ENCODE measurements at regions not wholly inside any gene's neighbourhood (a gene's known extent, or its start where the extent isn't known, plus 50 kb on each side); places are given as distances from the start of the nearest gene placed in this dataset.

DNA sequence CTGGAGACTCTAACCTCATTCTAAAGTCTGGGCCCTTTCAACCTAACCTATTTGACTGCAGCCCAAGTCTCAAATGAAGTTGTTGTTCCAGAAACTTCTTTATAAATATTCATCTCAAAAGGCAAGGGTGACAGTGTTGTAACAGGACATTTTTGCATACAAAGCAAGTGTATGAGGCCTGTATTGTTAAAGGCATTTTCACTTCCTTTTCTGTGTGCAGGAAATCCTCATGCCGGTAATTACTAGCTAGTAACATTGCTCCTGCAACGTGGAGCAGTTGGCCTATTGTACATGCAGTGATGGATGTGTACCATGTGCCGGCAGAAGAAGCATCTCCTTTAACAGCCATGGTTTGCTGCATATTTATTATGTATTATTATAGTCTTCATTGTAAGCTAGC, 156.5 kb upstream of the RMST start:
- TF ChIP-seq, protein P1, sequence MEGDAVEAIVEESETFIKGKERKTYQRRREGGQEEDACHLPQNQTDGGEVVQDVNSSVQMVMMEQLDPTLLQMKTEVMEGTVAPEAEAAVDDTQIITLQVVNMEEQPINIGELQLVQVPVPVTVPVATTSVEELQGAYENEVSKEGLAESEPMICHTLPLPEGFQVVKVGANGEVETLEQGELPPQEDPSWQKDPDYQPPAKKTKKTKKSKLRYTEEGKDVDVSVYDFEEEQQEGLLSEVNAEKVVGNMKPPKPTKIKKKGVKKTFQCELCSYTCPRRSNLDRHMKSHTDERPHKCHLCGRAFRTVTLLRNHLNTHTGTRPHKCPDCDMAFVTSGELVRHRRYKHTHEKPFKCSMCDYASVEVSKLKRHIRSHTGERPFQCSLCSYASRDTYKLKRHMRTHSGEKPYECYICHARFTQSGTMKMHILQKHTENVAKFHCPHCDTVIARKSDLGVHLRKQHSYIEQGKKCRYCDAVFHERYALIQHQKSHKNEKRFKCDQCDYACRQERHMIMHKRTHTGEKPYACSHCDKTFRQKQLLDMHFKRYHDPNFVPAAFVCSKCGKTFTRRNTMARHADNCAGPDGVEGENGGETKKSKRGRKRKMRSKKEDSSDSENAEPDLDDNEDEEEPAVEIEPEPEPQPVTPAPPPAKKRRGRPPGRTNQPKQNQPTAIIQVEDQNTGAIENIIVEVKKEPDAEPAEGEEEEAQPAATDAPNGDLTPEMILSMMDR (IDR thresholded peaks at IDR 0.05; ENCODE audit: poor library complexity, severe bottlenecking): no peak
- TF ChIP-seq POLR2AphosphoS5 (IDR thresholded peaks at IDR 0.05) (no peak), EP300 (conservative IDR thresholded peaks at IDR 0.05; ENCODE audit: poor library complexity, severe bottlenecking) (no peak), MXI1 (conservative IDR thresholded peaks at IDR 0.05; ENCODE audit: poor library complexity, severe bottlenecking) (no peak), SMC3 (conservative IDR thresholded peaks at IDR 0.05; ENCODE audit: poor library complexity) (no peak), EZH2 (IDR thresholded peaks at IDR 0.05; ENCODE audit: borderline replicate concordance, insufficient read depth, low read length, poor library complexity, severe bottlenecking) (no peak), RAD21 (conservative IDR thresholded peaks at IDR 0.05) (no peak), TAF1 (IDR thresholded peaks at IDR 0.05; ENCODE audit: low read depth) (no peak)

All from neural cell (in vitro differentiated cells).